GM12865 (cell line): ENCODE measurements at regions not wholly inside any gene's neighbourhood (a gene's known extent, or its start where the extent isn't known, plus 50 kb on each side); places are given as distances from the start of the nearest gene placed in this dataset.

Experiments
- DNase-seq: peaks from one replicate; pipeline ENCODE4 v3.0.0; 2010; ENCODE audit warnings: low read depth
- H3K4me3 ChIP-seq: 2 replicates; pipeline ENCODE4 v1.5.1; 2011; ENCODE audit warnings: mild to moderate bottlenecking, low read depth, low read length, control low read depth
- CTCF ChIP-seq: IDR thresholded peaks from 2 replicates; pipeline ENCODE4 v1.5.1; 2011; ENCODE audit warnings: low read length, control low read depth, low read depth, inconsistent platforms; ENCODE audit not compliant: insufficient read depth; ENCODE audit errors: missing control alignments

- DNase-seq: no peak
- no peak for TF ChIP-seq CTCF
- no peak overlapping the region for H3K4me3 ChIP-seq
These were observed 1066.7 kb downstream of the GRM8 start for GRCh38 chr7:126185959-126186580.

DNA sequence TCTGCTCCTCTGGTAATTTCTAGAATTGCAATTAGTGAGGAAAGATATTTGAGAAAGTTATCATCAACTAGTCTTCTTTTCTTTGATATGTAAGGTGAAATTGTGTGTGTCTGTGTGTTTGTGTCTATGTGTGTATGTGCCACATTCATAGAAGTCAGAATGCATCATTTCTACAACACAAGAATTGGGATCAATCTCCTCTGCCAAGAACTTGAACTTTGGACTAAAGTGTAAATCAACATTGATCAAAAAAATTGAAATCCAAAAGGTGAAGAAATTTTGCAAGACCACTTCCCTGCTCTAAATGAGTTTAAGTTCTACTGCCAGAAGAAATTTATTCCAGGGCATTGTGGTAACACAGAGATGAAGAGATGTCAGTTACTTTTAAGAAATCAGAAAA is 1072.8 kb downstream of the GRM8 start:
- no peak for TF ChIP-seq CTCF
- no peak for DNase-seq
- no peak overlapping the region for H3K4me3 ChIP-seq

DNA sequence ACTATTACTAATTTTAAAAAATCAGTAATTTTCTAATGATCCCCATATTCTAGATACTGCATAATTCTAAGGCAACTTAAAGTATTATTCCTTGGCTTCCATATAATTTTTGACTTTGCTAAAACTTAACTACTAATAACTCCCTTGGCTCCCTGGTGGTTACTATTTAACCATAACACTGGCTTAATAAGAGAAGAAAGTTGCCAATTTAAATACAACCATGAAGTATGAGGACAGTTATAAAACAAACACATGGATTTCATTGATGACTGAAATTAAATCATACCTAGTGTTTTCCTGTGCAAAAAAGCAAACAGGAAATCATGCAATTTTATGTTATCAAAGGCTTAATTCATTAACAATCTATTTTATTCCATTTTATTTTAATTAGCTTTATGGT is 1073.9 kb downstream of the GRM8 start:
- DNase-seq: no peak
- no peak overlapping the region for H3K4me3 ChIP-seq
- no peak for TF ChIP-seq CTCF

GRCh38 chr7:126177782-126178181 is 1075.0 kb downstream of the GRM8 start:
- no peak overlapping the region for H3K4me3 ChIP-seq
- TF ChIP-seq CTCF: no peak
- no peak for DNase-seq

GRCh38 chr7:126166645-126167044 is 1086.1 kb downstream of the GRM8 start:
- no peak overlapping the region for H3K4me3 ChIP-seq
- TF ChIP-seq CTCF: no peak
- no peak for DNase-seq

DNA sequence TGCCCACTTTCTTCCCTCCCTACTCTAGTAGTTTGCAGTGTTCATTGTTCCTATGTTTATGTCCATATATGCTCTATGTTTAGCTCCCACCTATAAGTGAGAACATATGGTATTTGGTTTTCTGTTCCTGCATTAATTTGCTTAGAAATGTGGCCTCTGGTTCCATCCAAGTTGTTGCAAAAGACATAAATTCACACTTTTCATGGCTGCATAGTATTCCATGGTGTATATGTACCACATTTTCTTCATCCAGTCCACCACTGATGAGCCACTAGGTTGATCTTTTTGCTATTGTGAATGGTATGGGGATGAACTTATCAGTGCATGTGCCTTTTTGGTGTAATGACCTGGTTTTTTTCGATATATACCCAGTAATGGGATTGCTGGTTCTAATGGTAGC is 1089.1 kb downstream of the GRM8 start:
- DNase-seq: no peak
- TF ChIP-seq CTCF: no peak
- no peak overlapping the region for H3K4me3 ChIP-seq

GRCh38 chr7:126157391-126157790 is 1095.3 kb downstream of the GRM8 start:
- no peak for DNase-seq
- TF ChIP-seq CTCF: no peak
- no peak overlapping the region for H3K4me3 ChIP-seq
